ENCODE measurements at regions not wholly inside any gene's neighbourhood (a gene's known extent, or its start where the extent isn't known, plus 50 kb on each side); places are given as distances from the start of the nearest gene placed in this dataset.

GRCh38 chr3:191721390-191721861, 260.5 kb downstream of the PYDC2 start:
- Mint-ChIP-seq H3K36me3 (ENCODE audit: low read depth) (no peaks in the 10 kb centered on the region), H3K4me3 (no peak overlapping the region), H3K4me1 (no peaks in the 10 kb centered on the region), H3K9me3 (no peaks in the 10 kb centered on the region), H3K27ac (no peak overlapping the region), H3K27me3 (no peaks in the 10 kb centered on the region)
- intact Hi-C loops (cut with micrococcal nuclease) = no loop called here
- no peak for DNase-seq
- ChIA-PET CTCF (no interaction called here), POLR2A (no interaction called here)
- ATAC-seq (ENCODE audit: low read depth) = no peak
- TF ChIP-seq CTCF (IDR thresholded peaks at IDR 0.05) = no peak

GRCh38 chr3:191721990-191722389, 261.0 kb downstream of the PYDC2 start:
- H3K4me1 Mint-ChIP-seq = no peaks in the 10 kb centered on the region
- no peak for TF ChIP-seq CTCF (IDR thresholded peaks at IDR 0.05)
- no peaks in the 10 kb centered on the region for H3K36me3 Mint-ChIP-seq (ENCODE audit: low read depth)
- H3K27me3 Mint-ChIP-seq = no peaks in the 10 kb centered on the region
- intact Hi-C loops (cut with micrococcal nuclease) = no loop called here
- H3K27ac Mint-ChIP-seq = no peak overlapping the region
- no peaks in the 10 kb centered on the region for H3K9me3 Mint-ChIP-seq
- CTCF ChIA-PET = no interaction called here
- DNase-seq = no peak
- ATAC-seq (ENCODE audit: low read depth) = no peak
- POLR2A ChIA-PET = no interaction called here
- no peak overlapping the region for H3K4me3 Mint-ChIP-seq

- CTCF ChIA-PET = no interaction called here
- DNase-seq (no peak), ATAC-seq (ENCODE audit: low read depth) (no peak)
- intact Hi-C loops (cut with micrococcal nuclease) = no loop called here
- Mint-ChIP-seq H3K27me3 (no peaks in the 10 kb centered on the region), H3K4me1 (no peaks in the 10 kb centered on the region), H3K27ac (no peak overlapping the region), H3K9me3 (no peaks in the 10 kb centered on the region), H3K36me3 (ENCODE audit: low read depth) (no peaks in the 10 kb centered on the region), H3K4me3 (no peak overlapping the region)
- POLR2A ChIA-PET = no interaction called here
- TF ChIP-seq CTCF (IDR thresholded peaks at IDR 0.05) = no peak
Measured at GRCh38 chr3:191727338-191727737, 266.4 kb downstream of the PYDC2 start.

GRCh38 chr3:191728186-191728585, 267.2 kb downstream of the PYDC2 start:
- Mint-ChIP-seq H3K4me3 (no peak overlapping the region), H3K27ac (no peak overlapping the region), H3K9me3 (no peaks in the 10 kb centered on the region), H3K4me1 (no peaks in the 10 kb centered on the region), H3K27me3 (no peaks in the 10 kb centered on the region), H3K36me3 (ENCODE audit: low read depth) (no peaks in the 10 kb centered on the region)
- DNase-seq = no peak
- intact Hi-C loops (cut with micrococcal nuclease) = no loop called here
- POLR2A ChIA-PET = no interaction called here
- TF ChIP-seq CTCF (IDR thresholded peaks at IDR 0.05) = no peak
- ATAC-seq (ENCODE audit: low read depth) = no peak
- CTCF ChIA-PET = no interaction called here

GRCh38 chr3:191737742-191738141, 276.8 kb downstream of the PYDC2 start:
- H3K36me3 Mint-ChIP-seq (ENCODE audit: low read depth) = no peaks in the 10 kb centered on the region
- peaks cover 17% of the 10 kb centered on the region for H3K9me3 Mint-ChIP-seq
- DNase-seq (no peak), ATAC-seq (ENCODE audit: low read depth) (no peak)
- no peak overlapping the region for H3K4me3 Mint-ChIP-seq
- ChIA-PET CTCF (no interaction called here), POLR2A (no interaction called here)
- no peaks in the 10 kb centered on the region for H3K4me1 Mint-ChIP-seq
- intact Hi-C loops (cut with micrococcal nuclease) = no loop called here
- no peak overlapping the region for H3K27ac Mint-ChIP-seq
- H3K27me3 Mint-ChIP-seq = no peaks in the 10 kb centered on the region
- TF ChIP-seq CTCF (IDR thresholded peaks at IDR 0.05) = no peak
